H9 (cell line): ENCODE measurements at regions not wholly inside any gene's neighbourhood (a gene's known extent, or its start where the extent isn't known, plus 50 kb on each side); places are given as distances from the start of the nearest gene placed in this dataset.

Experiments used
- DNase-seq: peaks from one replicate; pipeline ENCODE4 v3.0.0-alpha.2; 2017
- H2AFZ ChIP-seq: one replicate; pipeline ENCODE4 v1.6.1; 2013; ENCODE audit warnings: mild to moderate bottlenecking, low read length, control low read depth, moderate library complexity
- H2AK5ac ChIP-seq: 2 replicates; pipeline ENCODE4 v1.6.1; 2013; ENCODE audit warnings: low read length, control low read depth, mixed read lengths; ENCODE audit not compliant: insufficient read length
- H2BK120ac ChIP-seq: one replicate; pipeline ENCODE4 v1.6.1; 2013; ENCODE audit warnings: low read depth, mild to moderate bottlenecking, low read length, control low read depth, inconsistent platforms; ENCODE audit not compliant: poor library complexity, severe bottlenecking
- H2BK12ac ChIP-seq: 2 replicates; pipeline ENCODE4 v1.6.1; 2013; ENCODE audit warnings: low read length, control low read depth, mixed read lengths, low read depth; ENCODE audit not compliant: insufficient read length
- H2BK15ac ChIP-seq: 2 replicates; pipeline ENCODE4 v1.6.1; 2013; ENCODE audit warnings: low read depth, low read length, control low read depth
- H2BK20ac ChIP-seq: one replicate; pipeline ENCODE4 v1.6.1; 2013; ENCODE audit warnings: low read depth, mild to moderate bottlenecking, low read length, control low read depth, inconsistent platforms; ENCODE audit not compliant: poor library complexity, severe bottlenecking
- H2BK5ac ChIP-seq: 2 replicates; pipeline ENCODE4 v1.6.1; 2013; ENCODE audit warnings: low read length, control low read depth, mixed read lengths; ENCODE audit not compliant: insufficient read length
- H3K14ac ChIP-seq: 2 replicates; pipeline ENCODE4 v1.6.1; 2013; ENCODE audit warnings: low read length, control low read depth; ENCODE audit not compliant: insufficient read depth
- H3K18ac ChIP-seq: 2 replicates; pipeline ENCODE4 v1.6.1; 2013; ENCODE audit warnings: low read depth, mild to moderate bottlenecking, mixed read lengths, low read length, control low read depth; ENCODE audit not compliant: insufficient read length
- H3K23ac ChIP-seq: 2 replicates; pipeline ENCODE4 v1.6.1; 2013; ENCODE audit warnings: low read length, control low read depth, mixed read lengths, low read depth; ENCODE audit not compliant: insufficient read length
- H3K23me2 ChIP-seq: 2 replicates; pipeline ENCODE4 v1.6.1; 2013; ENCODE audit warnings: low read depth, mild to moderate bottlenecking, mixed read lengths, low read length, control low read depth; ENCODE audit not compliant: insufficient read length, poor library complexity, severe bottlenecking
- H3K27ac ChIP-seq: 2 replicates; pipeline ENCODE4 v1.5.1; 2013; ENCODE audit warnings: low read length, control low read depth, mixed read lengths, low read depth; ENCODE audit not compliant: insufficient read length
- H3K27me3 ChIP-seq: 2 replicates; pipeline ENCODE4 v1.6.1; 2013; ENCODE audit warnings: low read length, control low read depth, inconsistent platforms; ENCODE audit not compliant: insufficient read depth
- H3K4ac ChIP-seq: 2 replicates; pipeline ENCODE4 v1.6.1; 2013; ENCODE audit warnings: low read depth, mild to moderate bottlenecking, control low read depth, inconsistent platforms, low read length, moderate library complexity
- H3K4me1 ChIP-seq: 2 replicates; pipeline ENCODE4 v1.6.1; 2013; ENCODE audit warnings: low read length, control low read depth, inconsistent platforms; ENCODE audit not compliant: insufficient read depth
- H3K4me2 ChIP-seq: 2 replicates; pipeline ENCODE4 v1.6.1; 2013; ENCODE audit warnings: low read length, control low read depth, mixed read lengths; ENCODE audit not compliant: insufficient read length, insufficient read depth
- H3K56ac ChIP-seq: 2 replicates; pipeline ENCODE4 v1.6.1; 2013; ENCODE audit warnings: low read depth, mild to moderate bottlenecking, mixed read lengths, low read length, control low read depth; ENCODE audit not compliant: insufficient read length
- H3K79me1 ChIP-seq: 2 replicates; pipeline ENCODE4 v1.6.1; 2013; ENCODE audit warnings: low read depth, mild to moderate bottlenecking, moderate library complexity, low read length, control low read depth, inconsistent platforms; ENCODE audit not compliant: insufficient read depth, poor library complexity, severe bottlenecking
- H3K79me2 ChIP-seq: 2 replicates; pipeline ENCODE4 v1.6.1; 2013; ENCODE audit warnings: low read length, control low read depth, inconsistent platforms; ENCODE audit not compliant: insufficient read depth
- H3K9ac ChIP-seq: 2 replicates; pipeline ENCODE4 v1.6.1; 2013; ENCODE audit warnings: low read length, control low read depth, mixed read lengths; ENCODE audit not compliant: insufficient read length; ENCODE audit errors: extremely low read depth
- H3K9me3 ChIP-seq: one replicate; pipeline ENCODE4 v1.6.1; 2013; ENCODE audit warnings: low read depth, low read length, inconsistent platforms; ENCODE audit not compliant: control insufficient read depth
- H3T11ph ChIP-seq: one replicate; pipeline ENCODE4 v1.6.1; 2013; ENCODE audit warnings: mild to moderate bottlenecking, low read length, control low read depth, inconsistent platforms
- H4K20me1 ChIP-seq: one replicate; pipeline ENCODE4 v1.6.1; 2013; ENCODE audit not compliant: control insufficient read depth, insufficient read length, insufficient read depth
- H4K5ac ChIP-seq: 2 replicates; pipeline ENCODE4 v1.6.1; 2013; ENCODE audit warnings: low read depth, mild to moderate bottlenecking, mixed read lengths, low read length, control low read depth; ENCODE audit not compliant: insufficient read length
- H4K8ac ChIP-seq: replicated peaks from 2 replicates; pipeline ENCODE4 v1.6.1; 2013; ENCODE audit warnings: low read length, control low read depth, mixed read lengths, low read depth; ENCODE audit not compliant: insufficient read length
- H4K91ac ChIP-seq: 2 replicates; pipeline ENCODE4 v1.6.1; 2013; ENCODE audit warnings: low read depth, mild to moderate bottlenecking, moderate library complexity, mixed read lengths, low read length, control low read depth; ENCODE audit not compliant: insufficient read length
- H3K27ac Mint-ChIP-seq, 3 experiments: 2 replicates in 2 of 3; 3 replicates in 1 of 3; pipeline ENCODE4 v1.8.0; 2020 to 2021; ENCODE audit warnings: mixed read lengths in 3 of 3, mild to moderate bottlenecking in 1 of 3, moderate library complexity in 1 of 3
- H3K27me3 Mint-ChIP-seq: 2 replicates; pipeline ENCODE4 v1.8.0; 2021; ENCODE audit warnings: low read depth, mild to moderate bottlenecking, moderate library complexity, mixed read lengths
- H3K36me3 Mint-ChIP-seq, 3 experiments: 2 replicates in 2 of 3; 3 replicates in 1 of 3; pipeline ENCODE4 v1.8.0; 2020 to 2021; ENCODE audit warnings: low read depth in 3 of 3, mixed read lengths in 3 of 3; ENCODE audit not compliant: insufficient read depth in 1 of 3
- H3K4me1 Mint-ChIP-seq, 2 experiments: 2 replicates each; pipeline ENCODE4 v1.8.0; 2020; ENCODE audit warnings: mixed read lengths in 2 of 2
- H3K4me3 Mint-ChIP-seq, 2 experiments: 2 replicates in 1 of 2; 3 replicates in 1 of 2; pipeline ENCODE4 v1.8.0; 2020 to 2021; ENCODE audit warnings: mild to moderate bottlenecking in 2 of 2, mixed read lengths in 2 of 2, moderate library complexity in 1 of 2
- H3K9me3 Mint-ChIP-seq, 2 experiments: 2 replicates in 1 of 2; 3 replicates in 1 of 2; pipeline ENCODE4 v1.8.0; 2020; ENCODE audit warnings: mild to moderate bottlenecking in 2 of 2, mixed read lengths in 2 of 2, moderate library complexity in 1 of 2
- WGBS: extraction: QIAGEN DNeasy Blood & Tissue Kit; methylation state at CpG from one replicate; pipeline ENCODE4 v1.1.7; 2013; ENCODE audit warnings: missing lambda C conversion rate, low lambda C conversion rate, mixed read lengths; ENCODE audit not compliant: insufficient read length; ENCODE audit errors: extremely low coverage; 5-methylcytosine and 5-hydroxymethylcytosine counted together
- TF ChIP-seq, protein P1 (sequence below): fragments of 200-600 bp; sonication (generic); conservative IDR thresholded peaks from 3 replicates; pipeline ENCODE4 v1.8.0; 2021; ENCODE audit warnings: antibody characterized with exemption, mild to moderate bottlenecking

DNA sequence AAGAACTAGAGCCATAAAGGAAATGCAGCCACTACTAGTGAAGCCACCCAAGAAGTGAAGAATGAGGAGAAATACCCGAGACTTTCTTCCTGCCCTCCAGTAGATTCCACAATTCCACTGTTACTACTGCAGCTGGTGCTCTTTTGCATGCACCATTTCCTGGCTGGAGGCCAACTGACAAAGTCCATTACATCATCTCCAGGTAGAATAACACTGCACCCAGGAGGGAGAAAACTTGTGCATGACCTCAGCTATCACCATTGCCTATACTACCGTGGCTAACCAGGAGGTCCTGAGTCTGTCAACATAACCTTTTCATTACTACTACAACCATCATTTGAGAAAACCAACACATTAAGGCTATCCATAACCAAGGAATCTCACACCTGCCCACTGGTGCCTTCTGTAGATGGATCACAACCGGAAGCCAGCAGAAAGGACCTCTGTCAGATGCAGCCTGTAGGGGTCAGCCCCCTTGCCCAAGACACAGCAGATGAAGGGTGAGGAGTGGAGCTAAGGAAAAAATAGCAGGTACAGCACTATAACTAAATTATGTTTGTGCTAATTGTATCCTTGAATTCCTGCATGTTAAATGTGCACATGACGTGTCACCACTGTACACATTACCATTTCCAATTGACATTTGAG lies 200.8 kb upstream of the C2CD4B start:
- H3K4ac ChIP-seq = no peak overlapping the region
- WGBS = no CpG with 5 or more reads among the region's 4 CpGs
- no peak overlapping the region for H3K56ac ChIP-seq
- no peaks in the 10 kb centered on the region for H3K27me3 ChIP-seq
- no peaks in the 10 kb centered on the region for H3K23me2 ChIP-seq
- H3K4me1 Mint-ChIP-seq = no peaks in the 10 kb centered on the region
- no peaks in the 10 kb centered on the region for H3K79me2 ChIP-seq
- no peak overlapping the region for H2AK5ac ChIP-seq
- no peak overlapping the region for H4K91ac ChIP-seq
- H3K27me3 Mint-ChIP-seq = peaks cover 2% of the 10 kb centered on the region
- no peak overlapping the region for H3K9ac ChIP-seq
- H3K14ac ChIP-seq = no peak overlapping the region
- no peak overlapping the region for H3K23ac ChIP-seq
- no peaks in the 10 kb centered on the region for H3K36me3 Mint-ChIP-seq
- no peak overlapping the region for H2BK5ac ChIP-seq
- H3K79me1 ChIP-seq = no peaks in the 10 kb centered on the region
- H3K4me3 Mint-ChIP-seq = no peak overlapping the region
- no peak overlapping the region for H2BK12ac ChIP-seq
- H4K20me1 ChIP-seq = no peaks in the 10 kb centered on the region
- H3K9me3 ChIP-seq = no peaks in the 10 kb centered on the region
- DNase-seq = no peak
- H3K4me2 ChIP-seq = no peak overlapping the region
- TF ChIP-seq, protein P1, sequence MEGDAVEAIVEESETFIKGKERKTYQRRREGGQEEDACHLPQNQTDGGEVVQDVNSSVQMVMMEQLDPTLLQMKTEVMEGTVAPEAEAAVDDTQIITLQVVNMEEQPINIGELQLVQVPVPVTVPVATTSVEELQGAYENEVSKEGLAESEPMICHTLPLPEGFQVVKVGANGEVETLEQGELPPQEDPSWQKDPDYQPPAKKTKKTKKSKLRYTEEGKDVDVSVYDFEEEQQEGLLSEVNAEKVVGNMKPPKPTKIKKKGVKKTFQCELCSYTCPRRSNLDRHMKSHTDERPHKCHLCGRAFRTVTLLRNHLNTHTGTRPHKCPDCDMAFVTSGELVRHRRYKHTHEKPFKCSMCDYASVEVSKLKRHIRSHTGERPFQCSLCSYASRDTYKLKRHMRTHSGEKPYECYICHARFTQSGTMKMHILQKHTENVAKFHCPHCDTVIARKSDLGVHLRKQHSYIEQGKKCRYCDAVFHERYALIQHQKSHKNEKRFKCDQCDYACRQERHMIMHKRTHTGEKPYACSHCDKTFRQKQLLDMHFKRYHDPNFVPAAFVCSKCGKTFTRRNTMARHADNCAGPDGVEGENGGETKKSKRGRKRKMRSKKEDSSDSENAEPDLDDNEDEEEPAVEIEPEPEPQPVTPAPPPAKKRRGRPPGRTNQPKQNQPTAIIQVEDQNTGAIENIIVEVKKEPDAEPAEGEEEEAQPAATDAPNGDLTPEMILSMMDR = no peak; the same call in 2 of the 3 replicates
- H2BK15ac ChIP-seq = no peak overlapping the region
- no peaks in the 10 kb centered on the region; a peak in 1 of 5 replicates for H3K9me3 Mint-ChIP-seq
- no peak overlapping the region for H3K18ac ChIP-seq
- H4K8ac ChIP-seq = no peak overlapping the region
- no peak overlapping the region for H2BK20ac ChIP-seq
- peak overlapping the region in 1 of 3 experiments; percentile 74; a peak in 3 of 7 replicates for H3K27ac Mint-ChIP-seq
- no peak overlapping the region for H3T11ph ChIP-seq
- H4K5ac ChIP-seq = no peak overlapping the region
- H3K27ac ChIP-seq = no peak overlapping the region
- H2AFZ ChIP-seq = no peak overlapping the region
- no peaks in the 10 kb centered on the region for H3K4me1 ChIP-seq
- H2BK120ac ChIP-seq = no peak overlapping the region
